DMS 273 treated with DMSO at 0.1 percent for 48 hours (cell line): ENCODE measurements at regions not wholly inside any gene's neighbourhood (a gene's known extent, or its start where the extent isn't known, plus 50 kb on each side); places are given as distances from the start of the nearest gene placed in this dataset.

ENCODE experiments used
- DNase-seq: peaks from one replicate; lab custom pipeline; 2025; lab: John Stamatoyannopoulos, UW

DNA sequence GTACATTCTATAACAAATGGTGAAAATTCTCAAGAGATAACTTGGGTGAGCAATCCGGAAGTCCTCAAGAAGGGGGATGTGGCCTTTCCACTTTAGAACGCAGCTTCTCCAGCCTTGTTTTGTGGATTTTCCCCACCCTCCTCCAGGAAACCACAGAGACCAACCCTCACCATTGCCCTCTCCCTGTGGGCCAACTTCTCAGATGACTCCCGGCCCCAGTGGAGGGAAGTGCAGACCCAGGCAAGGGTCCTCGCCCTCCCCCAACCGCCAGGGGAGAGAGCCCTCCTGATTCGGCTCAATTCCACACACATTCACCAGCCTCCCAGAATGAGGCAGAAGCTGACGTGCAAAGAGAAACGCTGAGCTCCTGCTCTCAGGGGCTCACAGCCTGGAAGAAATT, 277.2 kb downstream of the EIPR1 start:
- no peak for DNase-seq

DNA sequence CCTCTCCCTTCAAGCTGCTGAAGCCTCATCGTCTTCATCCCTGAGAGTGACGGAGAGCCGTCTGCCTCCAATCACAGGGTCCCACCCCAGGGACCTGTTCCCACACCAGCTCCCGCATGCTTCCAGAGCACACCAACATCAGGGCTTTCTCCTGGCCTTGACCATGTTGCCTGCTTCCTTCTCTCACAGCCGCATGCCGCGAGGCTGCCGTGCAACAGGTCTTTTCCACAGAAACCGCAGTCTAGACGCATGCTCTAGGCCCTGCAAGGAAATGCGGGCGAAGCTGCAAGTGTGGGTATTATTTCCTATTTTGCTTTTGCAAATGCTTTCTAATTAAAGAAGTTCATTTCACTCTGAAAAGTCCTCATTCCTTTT, 277.8 kb downstream of the EIPR1 start:
- no peak for DNase-seq

- no peak for DNase-seq
These were observed 278.3 kb downstream of the EIPR1 start for GRCh38 chr2:3099145-3099859.

GRCh38 chr2:3098231-3098630, 279.4 kb downstream of the EIPR1 start:
- DNase-seq: no peak

- DNase-seq: no peak
These were observed 279.8 kb downstream of the EIPR1 start for GRCh38 chr2:3097804-3098203.

- no peak for DNase-seq
These were observed 282.3 kb downstream of the EIPR1 start for GRCh38 chr2:3094999-3095958.

- no peak for DNase-seq
These were observed 283.3 kb downstream of the EIPR1 start for GRCh38 chr2:3094318-3094717.

DNA sequence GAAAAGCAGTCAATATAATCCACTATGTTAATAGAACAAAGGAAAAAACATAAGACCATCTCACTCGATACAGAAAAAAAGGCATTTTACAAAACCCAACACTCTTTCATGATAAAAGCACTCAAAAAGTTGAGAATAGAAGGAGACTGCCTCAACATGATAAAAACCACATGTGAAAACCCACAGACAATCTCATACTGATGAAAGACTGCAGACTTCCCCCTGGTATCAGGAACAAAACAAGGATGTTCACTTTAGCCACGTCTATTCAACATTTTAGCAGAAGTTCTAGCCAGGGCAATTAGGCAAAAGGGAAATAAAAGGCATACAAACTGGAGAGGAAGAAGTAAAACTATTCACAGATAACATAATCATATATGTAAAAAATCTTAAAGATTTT, 285.9 kb downstream of the EIPR1 start:
- DNase-seq: no peak

- DNase-seq: no peak
These were observed 294.9 kb downstream of the EIPR1 start for GRCh38 chr2:3082705-3083104.

- no peak for DNase-seq
These were observed 297.4 kb downstream of the EIPR1 start for GRCh38 chr2:3079959-3080948.

DNA sequence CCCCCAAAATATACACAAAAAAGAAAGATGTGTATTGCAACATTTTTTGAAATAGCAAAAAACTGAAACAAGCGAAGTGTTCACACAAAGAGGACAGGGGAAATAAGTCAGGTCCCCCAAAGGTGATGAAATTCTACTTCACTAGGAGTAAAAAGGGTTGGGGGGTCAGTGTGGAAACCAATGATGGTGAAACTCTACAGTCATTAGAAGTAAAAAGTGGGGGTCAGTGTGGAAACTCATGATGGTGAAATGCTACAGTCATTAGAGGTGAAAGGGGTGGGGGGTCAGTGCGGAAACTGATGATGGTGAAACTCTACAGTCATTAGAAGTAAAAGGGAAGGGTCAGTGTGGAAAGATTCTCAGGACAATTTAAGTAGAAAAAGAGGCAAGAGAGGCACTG, 298.2 kb downstream of the EIPR1 start:
- DNase-seq: no peak

- no peak for DNase-seq
These were observed 298.9 kb downstream of the EIPR1 start for GRCh38 chr2:3078684-3079083.

- DNase-seq: no peak
These were observed 300.6 kb downstream of the EIPR1 start for GRCh38 chr2:3076848-3077642.

DNA sequence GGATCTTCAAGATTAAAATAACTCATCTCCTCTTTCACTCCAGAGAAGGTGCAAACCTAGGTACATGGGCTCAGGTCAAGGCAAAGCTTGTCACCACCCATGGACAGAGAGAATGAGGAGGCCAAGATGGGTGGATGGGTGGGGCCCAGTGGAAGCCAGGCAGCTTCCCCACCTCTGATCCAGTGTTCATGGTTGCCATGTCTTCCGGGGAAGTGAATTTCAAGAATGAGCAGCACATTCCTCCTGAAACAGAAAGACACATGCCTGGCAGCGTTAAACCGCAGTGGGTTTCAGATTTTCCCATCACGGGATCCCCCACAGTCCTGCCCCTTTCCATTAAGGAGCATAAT, 301.7 kb downstream of the EIPR1 start:
- DNase-seq: no peak

GRCh38 chr2:3075316-3075990, 302.2 kb downstream of the EIPR1 start:
- DNase-seq: no peak

DNA sequence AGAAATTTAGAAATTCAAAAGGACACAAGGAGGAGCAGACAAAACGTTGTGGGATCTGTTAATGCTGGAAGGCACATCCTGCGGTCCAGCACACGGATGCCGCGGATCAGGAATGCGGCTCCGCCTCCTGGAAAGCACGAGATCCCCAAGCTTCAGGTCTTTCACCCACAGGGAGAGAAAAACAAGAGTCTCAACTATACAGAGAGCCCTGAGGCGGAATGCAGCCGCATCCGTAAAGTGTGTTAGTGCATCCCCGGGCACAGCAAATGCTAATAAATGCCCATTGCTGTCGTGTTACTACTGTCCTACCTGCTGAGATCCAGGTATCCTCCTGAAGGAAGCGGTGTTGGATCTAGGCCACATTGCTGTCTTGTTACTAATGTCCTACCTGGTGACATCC, 303.9 kb downstream of the EIPR1 start:
- no peak for DNase-seq

- no peak for DNase-seq
These were observed 304.5 kb downstream of the EIPR1 start for GRCh38 chr2:3073041-3073595.

- no peak for DNase-seq
These were observed 305.8 kb downstream of the EIPR1 start for GRCh38 chr2:3071685-3072263.

DNA sequence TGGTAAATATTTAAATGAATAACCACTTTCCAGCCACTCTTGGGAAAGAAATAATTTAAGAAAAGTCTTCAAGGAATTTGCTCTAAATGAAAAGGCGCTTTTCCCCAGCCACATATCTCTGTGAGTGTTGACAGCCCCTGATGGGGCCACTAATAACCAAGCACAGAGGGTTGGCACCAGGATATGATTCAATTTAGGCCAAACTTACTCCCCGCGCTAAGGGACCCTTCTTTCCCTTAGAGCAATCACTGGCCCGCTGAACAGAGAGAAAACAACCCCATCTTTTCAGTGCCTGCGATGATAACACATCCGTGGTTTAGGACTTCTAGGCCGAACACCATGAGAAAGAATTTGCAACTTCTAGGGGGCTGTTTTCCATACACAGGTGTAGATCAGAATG, 310.8 kb downstream of the EIPR1 start:
- DNase-seq: no peak

GRCh38 chr2:3065928-3066327, 311.7 kb downstream of the EIPR1 start:
- DNase-seq: no peak
